DMS79 treated with DMSO at 0.1 percent for 48 hours (cell line): ENCODE measurements at regions not wholly inside any gene's neighbourhood (a gene's known extent, or its start where the extent isn't known, plus 50 kb on each side); places are given as distances from the start of the nearest gene placed in this dataset.

Experiments
- DNase-seq: peaks from one replicate; lab custom pipeline; 2025; lab: John Stamatoyannopoulos, UW

DNA sequence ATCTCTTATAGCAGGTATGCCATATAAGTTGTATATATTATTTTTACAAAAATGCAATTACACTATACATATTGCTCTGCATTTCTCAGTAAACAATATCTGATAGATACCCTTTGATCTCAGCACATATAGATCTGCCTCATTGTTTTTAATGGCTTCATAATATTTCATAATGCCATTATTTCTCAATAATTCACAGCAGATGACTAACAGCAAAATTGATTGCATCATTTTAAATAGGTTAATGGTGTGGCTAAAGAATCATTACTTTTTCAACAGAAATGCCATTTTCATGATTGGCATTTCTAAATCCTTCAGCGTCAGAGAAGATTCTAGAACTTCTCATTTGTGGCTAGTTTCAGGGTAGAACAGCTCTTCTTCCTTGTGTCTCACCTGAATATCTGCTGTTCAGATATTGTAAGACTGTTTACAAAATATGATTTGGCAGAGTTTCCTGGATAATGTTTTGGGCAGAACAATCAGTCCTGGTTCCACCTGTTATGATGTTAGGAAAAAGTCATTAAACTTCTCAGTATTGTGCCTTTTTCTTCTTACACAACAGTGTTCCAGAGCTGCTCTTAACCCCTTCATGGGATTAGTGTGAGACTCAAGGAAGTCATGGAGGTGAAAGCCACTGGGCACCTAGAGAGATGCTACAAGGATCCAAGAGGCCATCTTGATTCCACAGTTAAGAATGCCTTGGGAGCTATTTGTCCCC, 397.6 kb upstream of the THBS1 start:
- no peak for DNase-seq

DNA sequence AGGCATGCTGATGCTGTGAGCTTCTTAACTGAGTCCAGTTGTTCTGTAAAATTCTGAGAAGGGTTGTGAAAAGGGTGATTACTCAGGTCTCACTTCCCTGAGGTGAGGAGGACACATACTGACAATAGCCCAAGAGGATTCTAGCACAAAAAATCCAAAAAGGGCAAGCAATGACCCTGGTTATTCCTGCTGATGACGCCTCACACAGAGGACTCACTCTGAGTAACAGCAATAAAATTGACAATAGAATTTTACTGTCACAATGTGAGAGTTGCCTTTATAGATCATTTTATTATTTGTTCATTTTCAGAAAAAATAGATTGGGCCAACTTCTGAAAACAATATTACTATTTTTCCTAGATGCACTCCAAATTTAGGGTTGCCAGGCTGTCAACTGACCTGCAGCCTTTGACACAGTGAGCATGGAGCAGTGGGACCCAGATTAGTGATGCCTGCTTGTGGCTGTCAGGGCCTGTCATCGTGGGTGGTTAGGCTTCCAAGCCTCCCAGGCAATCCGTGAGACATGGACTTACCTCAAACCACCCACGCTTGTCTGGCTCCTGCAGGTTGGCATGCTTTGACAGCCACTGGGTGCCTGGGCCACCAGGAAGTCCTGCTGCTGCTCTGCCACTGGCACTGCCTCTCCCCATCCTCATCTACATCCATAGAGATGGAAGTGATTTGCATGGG, 396.0 kb upstream of the THBS1 start:
- no peak for DNase-seq

DNA sequence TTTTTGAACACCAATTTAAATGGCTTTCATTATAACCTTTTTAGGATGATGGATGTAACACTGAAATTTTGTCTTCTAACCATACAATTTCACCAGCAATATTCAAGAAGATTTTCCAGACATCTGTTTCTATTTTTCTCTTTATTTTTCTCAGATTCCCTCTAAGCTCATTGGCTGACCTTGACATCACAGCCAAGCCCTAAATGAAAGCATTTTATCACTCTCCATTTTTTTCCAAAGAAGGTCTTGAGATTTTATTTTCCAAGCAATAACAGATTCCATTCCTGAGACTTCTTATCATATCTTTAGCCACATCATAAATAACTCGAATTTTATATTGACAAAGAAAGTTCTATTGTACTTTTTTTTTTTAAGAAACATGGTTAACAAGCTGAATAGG, 392.6 kb upstream of the THBS1 start:
- DNase-seq: no peak

DNA sequence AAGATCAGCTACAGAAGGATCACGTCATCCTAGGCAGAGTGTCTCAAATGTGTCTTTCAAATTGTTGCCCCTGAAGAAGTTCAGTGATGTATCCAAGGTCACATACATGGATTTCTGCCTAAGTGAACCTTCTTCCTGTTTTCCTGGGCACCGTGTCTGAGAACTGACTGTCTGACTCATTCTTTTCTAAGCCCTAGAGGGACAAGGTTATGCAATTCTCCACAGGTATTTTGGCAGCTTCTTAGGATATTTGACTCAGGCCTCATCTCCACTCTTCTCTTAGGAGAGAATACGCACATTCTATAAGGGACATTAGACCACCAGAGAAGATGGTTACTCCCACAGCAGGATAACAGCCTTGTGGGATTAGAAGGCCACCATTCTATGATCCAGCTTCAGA, 391.9 kb upstream of the THBS1 start:
- no peak for DNase-seq

DNA sequence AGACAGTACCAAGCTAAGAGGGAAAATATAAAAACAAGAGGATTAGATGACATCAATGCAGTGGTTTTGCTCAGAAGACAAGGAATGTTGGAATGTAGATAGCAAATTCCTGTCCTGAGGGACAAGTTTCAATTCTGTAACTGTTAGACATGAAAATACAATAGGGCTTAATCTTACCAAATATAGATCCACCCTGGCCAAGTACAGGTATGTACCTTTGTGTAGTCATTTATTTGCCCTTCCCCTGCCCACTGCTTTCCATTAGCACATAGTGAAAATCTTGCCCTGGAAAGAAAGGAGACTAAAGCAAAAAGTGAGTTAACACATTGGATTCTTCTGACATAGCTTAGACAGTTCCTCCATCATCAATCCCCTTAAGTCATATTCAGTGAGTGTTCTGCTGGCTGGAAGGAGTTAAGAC, 389.0 kb upstream of the THBS1 start:
- DNase-seq: no peak

DNA sequence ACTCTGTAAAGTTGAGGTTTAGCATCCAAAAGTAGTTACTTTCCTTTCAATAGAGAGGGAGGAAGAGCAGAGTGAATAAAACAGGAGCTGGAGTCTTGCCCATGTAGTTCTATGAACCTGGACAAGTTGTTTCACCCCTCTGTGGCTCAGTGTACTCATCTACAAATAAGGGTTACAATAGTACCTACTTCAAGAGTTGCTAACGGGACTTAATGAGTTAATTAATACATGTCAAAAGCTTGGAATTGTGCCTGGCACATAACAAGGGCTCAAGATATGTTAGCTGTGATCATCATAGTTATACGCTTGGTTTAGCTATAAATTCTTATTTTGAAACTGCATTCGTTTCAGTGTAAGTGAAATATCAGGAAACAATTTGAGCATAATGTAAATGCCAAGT, 388.5 kb upstream of the THBS1 start:
- DNase-seq: no peak

DNA sequence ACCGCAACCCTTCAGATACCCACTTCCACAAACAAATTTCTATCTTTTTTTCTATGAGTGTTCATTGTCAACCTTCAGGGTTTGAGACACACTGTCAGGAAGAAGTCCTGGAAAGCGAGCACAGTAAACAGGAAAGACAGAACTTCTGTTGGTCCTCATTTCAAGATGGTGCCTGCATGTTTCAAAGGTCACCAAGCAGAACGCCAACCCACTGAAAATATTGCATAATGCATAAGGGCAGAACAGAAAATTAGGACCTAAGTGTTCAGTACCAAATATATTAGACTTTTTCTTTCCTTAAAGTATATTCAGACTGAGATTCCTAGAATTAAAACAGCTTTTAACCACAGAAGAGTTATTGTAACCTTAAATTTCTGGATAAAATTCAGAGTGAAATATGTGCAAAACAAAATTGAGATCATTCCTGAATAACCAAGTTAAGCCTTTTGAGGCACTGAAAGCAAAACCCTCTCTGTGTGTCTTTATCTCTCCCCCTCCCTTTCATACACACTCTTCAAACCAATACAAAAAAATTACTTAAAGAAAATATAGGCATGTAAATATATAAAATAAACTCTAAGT, 387.8 kb upstream of the THBS1 start:
- DNase-seq: no peak

DNA sequence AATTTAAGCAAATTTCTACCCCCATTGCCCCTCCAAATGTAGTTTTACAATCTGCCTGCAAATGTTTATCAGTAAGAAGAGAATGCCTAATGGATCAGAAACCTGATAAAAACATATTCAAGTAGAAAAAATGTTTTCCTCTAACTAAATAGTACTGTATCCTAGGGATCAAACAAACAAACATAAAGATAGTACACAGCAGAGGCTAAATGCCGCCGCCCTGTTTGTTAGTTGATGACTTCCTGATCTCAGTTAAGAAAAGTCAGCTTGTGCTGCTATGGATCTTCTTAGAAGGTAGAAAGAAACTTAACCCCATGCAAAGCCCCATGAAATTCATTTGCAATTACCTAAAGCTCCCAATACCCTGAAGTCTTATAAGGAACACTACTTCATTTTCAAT, 387.3 kb upstream of the THBS1 start:
- DNase-seq: no peak

DNA sequence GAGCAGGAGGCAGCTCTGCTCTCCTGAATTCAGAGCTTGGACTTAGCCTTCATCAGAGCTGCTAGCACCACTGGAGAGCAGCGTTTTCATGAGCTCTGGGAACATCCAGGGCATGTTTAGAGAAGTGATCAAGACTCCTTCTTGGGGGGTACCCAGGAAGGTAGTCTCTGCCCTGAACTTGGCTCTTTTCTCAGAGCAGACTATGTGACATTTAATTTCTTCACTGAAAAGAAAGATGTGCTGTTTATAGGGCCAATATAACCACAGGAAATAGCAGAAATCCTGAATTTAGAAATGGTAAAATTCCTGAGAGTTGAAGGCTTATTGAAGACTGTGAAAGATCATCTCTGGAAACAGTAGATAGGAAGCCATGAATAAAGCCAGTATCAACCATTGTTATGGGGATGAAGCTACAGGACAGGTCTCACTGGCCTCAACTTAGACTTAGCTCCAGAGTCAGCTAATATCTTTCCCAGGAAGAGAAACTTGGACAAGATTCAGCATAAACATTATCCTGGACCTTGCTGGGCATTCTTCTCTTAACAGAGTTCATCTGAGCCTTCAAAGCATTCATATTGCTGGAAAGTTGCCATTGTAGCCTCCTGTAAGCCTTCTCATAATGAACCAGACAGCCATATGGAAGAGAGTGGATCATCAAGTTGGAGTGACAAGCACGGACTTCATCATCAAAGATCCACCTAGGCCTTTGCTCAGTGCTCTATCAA, 386.6 kb upstream of the THBS1 start:
- DNase-seq: no peak

DNA sequence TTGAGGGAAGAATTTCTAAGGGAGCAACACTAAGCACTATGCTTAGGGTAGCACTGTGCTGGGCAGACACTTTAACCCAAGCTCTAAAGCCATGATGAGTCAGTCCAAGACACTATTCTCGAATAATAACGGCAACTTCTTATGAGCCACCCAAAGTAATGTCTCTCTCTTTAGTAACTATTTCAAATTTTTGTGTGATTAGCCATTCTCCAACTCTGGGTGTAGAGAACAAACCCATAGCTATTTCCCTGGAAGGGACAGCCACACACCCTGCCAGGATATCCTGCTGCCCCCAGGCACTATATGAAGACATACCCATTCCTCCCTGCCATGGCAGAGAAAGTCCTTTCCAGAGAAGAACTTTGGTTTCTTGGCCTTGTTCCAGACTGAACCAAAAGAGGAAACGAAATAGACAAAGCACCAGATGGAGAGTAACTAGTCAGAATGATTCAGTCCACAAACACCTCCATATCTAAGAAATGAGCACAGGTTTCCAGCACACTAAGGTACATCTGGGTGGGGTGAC, 384.9 kb upstream of the THBS1 start:
- DNase-seq: no peak

DNA sequence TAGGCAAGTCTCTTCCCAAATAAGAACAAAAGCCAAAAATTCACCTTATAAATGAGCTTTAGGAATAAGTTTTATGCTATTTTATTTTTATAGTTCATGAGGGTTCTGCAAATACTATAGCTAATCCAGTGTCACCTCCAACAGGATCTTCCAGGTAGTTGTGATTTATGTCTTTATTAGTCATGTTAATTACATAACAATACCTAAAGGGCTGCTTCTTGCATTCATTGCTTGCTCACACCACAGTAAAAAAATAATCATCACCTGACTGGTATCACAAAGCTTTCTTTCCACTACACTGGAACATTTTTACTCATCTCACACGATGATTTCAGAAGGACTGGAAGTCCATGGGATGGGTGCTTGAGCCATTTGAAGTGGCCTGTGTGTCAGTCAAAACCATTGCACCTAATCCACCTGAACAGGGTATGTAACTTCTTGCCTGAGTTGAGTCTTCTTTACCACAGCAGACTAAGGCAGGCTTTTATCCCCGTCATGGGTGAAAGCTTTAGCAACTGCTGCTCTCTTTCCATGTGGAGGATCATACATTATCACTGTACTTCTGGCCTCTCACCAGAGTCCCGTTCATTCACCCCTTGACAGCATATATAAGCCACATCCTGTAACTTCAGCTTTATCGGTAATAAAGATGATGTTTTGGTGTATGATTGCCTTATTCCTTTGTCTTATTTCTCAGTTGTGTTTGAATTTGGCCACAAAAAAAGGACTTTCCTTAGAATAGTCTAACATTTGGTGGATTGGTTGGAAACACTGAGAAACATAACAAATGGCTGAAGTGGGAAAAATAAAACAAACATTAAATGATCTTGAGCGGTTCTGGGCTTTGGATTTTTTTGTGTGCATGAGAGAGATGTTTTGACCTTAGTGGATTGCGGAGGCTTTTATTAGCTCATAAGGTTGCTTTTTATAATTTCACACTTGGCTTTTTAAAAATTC, 382.6 kb upstream of the THBS1 start:
- DNase-seq: no peak

DNA sequence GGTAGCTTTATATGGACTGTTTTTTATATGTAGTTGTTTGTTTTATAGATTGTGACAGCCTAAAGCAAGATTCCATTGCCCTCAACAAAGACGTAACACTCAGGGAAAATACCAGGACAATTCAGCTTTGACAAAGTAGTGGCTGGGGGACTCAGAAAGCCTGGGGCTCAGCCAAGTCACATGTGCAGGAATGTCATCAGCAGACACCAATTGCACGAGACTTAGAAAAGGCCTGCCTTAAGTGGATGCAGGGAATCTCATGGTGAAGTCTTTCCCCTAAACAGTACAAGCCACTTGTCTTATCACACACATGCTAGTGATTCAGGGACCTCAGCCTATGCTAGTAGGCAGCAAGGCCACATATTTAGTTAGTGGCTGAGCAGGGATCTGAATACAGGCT, 381.8 kb upstream of the THBS1 start:
- DNase-seq: no peak

DNA sequence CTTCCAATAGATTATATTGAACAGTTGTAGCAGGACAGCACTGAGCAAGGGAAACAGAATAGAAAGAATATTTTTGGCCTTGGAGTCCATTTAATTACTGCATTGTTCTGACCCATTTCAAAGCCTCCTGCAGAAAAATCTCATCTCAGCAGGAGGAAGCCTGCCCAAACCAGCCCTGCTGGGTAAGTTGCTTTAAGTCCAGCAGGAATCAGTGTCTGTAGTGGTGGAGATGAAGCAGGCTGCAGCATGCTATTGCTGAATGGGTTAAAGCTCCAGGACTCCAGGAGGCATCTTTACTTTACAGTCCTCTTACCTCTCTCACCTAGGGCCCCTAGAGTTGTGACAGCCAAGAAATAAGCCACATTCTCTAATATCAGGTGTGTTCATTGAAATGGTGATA, 380.3 kb upstream of the THBS1 start:
- DNase-seq: no peak

DNA sequence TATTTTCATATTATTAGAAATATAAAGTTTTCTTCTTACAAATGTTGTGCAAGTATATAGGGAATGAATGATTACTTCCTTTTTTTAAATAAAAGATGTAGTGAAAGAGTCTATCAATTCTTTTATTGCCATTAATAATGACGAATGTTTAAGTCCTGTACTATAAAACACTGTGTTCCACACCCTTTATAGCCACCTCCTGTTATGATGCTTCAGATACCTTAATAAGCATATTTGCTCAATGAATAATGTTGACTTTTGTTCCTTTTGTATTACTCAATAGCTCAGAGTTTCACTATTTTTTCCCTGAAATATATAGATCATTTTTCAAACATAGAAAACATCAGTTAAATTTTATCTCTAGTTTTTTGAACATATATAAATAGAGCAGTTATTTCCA, 378.2 kb upstream of the THBS1 start:
- DNase-seq: no peak

DNA sequence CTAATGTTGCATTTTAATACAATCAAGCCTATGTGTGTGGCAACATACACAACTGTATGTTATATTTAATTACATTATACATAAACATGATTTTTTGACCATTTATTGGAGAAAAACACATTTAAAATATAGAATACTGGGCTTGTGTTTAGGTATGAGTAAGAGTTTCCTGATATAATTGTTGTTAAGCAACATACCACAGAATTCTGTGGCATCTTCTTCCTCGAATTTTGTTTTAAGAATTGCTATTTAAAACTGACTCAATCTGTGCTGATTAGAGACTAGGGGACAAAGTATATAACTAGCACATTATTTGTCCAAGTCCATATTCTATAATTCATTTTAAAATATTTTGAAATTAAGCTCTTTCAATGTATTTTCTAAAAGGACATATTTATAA, 376.8 kb upstream of the THBS1 start:
- DNase-seq: no peak

DNA sequence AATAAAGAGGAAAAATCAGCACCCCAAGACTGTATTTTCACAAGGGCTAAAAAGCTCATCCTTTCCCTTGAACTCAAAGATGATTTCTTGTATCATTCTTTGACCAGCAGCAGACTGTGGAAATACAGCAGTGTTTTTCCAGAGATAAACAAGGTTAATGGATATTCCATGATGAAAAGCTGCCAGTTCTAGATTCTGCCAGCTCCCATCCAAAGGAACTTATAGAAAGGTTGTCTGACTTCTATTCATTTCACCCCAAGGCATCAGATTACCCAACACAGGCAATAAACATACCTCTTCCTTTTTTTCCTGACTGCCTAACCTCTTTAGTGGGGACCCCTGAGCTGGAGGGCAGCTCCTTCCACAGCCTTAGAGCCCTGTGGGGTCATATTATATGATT, 375.8 kb upstream of the THBS1 start:
- DNase-seq: no peak

DNA sequence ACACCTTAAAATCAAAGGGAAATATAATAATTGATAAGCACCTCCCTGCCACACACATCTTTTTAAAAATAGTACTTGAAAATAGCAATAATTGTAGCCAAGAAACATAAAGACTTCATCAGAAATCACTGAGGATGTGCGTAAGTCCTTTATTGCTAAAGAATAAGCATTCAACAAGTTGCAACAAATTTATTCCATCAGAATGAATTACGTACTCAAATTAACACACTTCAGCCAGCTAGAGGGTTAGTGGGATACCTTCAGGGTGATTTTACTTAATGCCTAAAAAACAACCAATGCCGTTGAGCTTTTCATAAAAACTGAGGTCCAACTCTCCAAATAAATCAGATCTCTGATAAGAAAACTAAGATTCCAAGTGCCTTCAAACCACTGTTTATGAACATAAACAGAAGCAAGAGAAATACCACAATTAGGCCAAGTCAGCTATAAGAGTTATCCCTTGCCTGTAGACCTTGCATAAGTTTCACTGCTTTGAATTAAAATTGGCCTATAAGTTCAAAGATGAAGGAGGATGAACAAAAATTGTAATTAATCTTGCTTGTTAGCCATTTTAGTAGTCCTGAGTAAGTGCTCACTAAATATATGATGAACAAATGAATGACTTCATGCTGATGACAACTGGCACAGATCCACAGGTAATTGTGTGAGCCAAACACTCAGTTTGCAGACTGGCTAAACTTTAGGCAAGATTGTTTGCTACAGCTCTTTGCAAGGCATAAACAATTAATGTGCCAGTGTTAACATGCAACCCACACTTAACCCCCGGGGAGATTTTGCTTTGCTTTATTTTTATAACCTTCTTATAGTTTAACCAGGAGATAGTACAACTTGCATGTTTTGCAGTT, 375.1 kb upstream of the THBS1 start:
- DNase-seq: no peak

DNA sequence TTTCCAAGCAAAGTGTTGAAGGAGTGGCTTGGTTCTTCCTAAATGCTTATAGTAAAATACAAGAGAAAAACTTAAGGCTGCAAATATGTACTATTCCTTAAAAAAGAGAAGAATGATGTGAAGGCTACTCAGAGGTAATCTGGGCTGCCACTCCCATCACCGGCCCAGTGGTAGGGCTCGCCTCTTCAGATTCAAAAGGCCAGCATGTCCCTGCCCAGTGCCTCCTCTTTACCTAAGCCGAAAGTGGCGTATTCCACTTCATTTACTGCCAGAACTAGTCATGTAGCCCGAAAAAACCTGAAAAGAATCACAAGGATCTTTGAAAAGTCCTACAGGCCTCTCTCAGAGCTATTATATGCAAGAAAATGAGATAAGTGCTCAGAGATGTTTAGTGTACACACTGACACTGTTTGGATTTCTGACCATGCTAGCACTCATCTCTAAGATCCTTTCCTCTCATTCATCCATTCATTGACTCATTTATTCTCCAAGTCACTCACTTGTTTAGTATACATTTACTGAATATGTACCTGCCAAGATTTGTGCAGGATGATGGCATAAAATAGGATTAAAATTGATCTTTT, 373.3 kb upstream of the THBS1 start:
- no peak for DNase-seq

DNA sequence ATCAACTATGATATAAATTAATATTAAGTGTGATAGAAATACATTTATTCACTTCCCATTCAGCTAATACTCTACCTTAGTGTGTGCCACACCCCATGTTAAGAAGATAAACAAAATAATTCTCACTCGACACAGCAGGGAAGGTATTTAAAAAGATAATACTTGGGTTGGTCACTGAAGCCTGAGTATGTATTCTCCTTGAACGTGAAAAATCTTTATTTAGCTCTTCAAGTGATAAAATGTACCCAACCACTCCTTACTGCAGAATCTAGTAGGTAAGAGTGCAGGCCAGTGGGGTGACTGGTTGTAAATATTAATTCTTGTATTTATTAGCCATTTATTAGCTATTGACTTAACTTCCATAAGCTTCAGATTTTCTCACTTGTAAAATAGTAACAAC, 372.7 kb upstream of the THBS1 start:
- no peak for DNase-seq

DNA sequence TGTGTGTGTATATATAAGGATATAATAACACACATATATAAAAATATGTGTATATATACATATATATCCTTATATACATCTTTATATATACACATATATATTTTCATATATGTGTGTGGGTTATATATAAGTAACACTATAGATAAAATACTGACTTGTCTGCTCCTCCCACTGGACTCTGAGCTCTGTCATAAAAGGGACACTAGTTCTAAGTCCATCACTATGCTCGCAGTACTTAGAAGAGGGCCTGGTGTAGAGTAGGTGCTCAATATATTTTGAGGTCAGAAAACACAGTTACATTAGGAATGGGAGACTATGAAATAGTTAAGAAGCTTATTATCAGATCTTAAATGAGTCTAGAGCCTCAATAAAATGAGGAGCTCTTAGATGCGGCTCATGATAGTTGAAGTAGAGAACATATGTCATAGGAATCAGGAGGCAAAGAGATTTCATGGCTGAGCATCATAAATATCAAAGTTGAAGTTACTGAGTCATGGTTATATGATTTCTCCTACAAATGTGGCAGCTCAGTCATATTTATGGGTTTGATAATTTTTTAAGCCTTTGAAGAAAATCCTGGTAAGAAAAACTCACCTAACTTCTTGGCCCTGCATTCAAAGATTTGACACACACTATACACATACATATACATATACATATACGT, 371.2 kb upstream of the THBS1 start:
- DNase-seq: no peak
